T-helper 22 cell (primary cell): ENCODE measurements at regions not wholly inside any gene's neighbourhood (a gene's known extent, or its start where the extent isn't known, plus 50 kb on each side); places are given as distances from the start of the nearest gene placed in this dataset.
"Not testable (repeated sequence)": the region's sequence is repeated elsewhere in the genome, so short reads cannot be mapped to it uniquely, and the experiment has no call there.

Source experiments
- DNase-seq: peaks from one replicate; pipeline ENCODE4 v3.0.0-alpha.2; 2020; ENCODE audit warnings: low read depth

GRCh38 chr3:176190755-176191154, 1006.5 kb downstream of the TBL1XR1 start:
- no peak for DNase-seq

- no peak for DNase-seq
These were observed 1014.1 kb downstream of the TBL1XR1 start for GRCh38 chr3:176183181-176183580.

DNA sequence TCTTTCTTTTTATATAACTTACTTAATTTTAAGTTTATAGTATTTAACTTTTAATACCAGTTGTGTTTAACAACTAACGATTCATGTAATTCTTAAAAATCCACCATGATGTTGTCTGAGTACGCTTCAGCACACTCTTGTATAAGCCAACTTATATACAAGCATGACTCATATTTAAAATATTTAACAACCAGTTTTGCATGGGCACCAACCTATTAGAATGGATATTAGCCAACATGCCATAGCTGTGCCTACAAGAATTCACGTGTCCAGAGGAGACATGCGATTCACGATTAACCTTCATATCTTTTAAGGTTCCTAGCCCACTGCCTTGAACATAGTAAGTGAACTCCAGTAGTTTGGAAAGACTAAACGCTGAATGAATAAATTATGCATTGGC, 1023.2 kb downstream of the TBL1XR1 start:
- no peak for DNase-seq

- DNase-seq: no peak
These were observed 1024.8 kb downstream of the TBL1XR1 start for GRCh38 chr3:176172492-176172891.

GRCh38 chr3:176167272-176167671, 1030.0 kb downstream of the TBL1XR1 start:
- DNase-seq: no peak

DNA sequence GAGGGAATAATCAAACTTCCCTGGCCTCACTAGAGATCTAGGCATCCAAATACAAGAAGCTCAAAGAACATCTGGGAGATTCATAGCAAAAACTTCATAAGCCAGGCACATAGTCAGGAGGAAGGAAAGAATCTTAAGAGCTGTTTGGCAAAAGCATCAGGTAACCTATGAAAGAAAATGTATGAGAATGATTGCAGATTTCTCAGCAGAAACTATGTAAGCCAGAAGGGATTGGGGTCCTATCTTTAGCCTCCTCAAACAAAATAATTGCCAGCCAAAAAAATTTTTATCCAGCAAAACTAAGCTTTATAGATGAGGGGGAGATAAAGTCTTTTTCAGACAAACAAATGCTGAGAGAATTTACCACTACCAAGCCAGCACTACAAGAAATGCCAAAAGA, 1036.3 kb downstream of the TBL1XR1 start:
- DNase-seq: no peak

GRCh38 chr3:176159796-176160195, 1037.5 kb downstream of the TBL1XR1 start:
- DNase-seq: no peak

GRCh38 chr3:176155012-176155411, 1042.3 kb downstream of the TBL1XR1 start:
- no peak for DNase-seq

- DNase-seq: no peak
These were observed 1047.7 kb downstream of the TBL1XR1 start for GRCh38 chr3:176149567-176149966.

DNA sequence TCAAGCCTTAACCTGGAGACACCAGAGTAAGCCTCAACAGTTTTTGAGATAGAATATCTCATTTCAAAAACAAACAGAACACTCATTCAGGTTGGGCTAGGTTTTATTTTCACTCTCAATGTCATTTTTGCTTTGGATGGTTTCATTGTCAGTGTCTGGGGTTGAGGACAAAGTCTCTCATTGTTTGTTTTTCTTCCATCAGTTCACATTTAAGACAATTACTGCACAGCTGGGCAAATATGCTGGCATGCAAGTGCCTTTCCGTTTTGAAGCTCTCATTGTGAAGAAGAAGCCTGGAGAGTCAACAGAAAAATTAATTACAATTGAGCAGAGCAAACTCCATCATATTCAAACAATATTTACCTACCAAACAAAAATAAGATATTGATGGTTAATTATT, 1050.0 kb downstream of the TBL1XR1 start:
- DNase-seq: no peak

DNA sequence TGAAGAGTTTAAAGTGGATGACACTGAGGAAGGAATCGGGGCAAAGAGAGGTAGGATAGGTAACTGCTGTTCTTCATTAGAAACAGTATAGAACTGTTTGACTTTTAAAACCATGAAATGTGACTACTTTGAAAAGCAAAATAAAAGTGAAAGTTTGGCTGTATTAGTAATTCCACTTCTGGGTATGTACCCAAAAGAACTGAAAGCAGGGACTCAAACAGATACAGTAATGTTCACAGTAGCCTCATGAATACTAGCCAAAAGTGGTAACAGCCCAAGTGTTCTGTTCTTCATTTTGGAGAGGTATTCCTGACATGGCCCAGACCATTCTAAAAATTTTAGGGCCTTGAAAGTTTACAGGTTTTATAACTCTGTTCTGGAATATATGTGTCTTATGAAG, 1055.4 kb downstream of the TBL1XR1 start:
- no peak for DNase-seq

DNA sequence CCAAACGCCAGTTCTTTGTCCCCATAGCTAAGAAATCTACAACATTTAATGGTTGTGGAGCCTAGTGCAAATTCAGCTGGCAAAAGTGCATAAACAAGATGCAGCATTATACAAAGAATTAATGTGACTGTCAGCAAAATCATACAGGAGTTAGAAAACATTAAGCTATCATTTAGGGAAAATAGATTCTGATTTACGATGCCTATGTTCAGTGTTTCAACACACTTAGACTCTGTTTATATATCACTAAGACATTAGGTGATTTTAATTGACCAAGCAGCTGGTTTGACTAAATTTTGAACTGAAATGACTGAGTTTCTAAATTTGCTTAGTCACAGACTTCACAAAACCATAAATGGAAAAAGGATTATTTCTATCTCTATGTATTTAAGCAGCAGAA, 1076.8 kb downstream of the TBL1XR1 start:
- no peak for DNase-seq

DNA sequence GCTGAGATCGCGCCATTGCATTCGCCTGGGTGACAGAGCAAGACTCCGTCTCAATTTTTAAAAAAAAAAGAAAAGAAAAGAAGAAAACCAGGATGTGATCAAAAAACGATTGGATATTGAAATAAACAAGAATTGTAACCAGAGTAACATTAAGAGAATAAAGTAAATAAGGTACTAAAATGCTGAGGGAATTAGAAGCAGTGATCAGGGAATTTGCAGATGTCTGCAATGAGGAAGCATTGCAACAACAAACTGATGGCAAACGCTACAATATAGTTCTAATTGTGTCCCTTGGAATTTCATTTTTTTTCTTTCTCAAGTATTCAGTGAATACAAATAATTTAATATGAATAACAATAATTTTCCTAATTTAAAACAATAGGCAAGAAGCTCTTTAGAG, 1077.5 kb downstream of the TBL1XR1 start:
- no peak for DNase-seq

- no peak for DNase-seq
These were observed 1090.9 kb downstream of the TBL1XR1 start for GRCh38 chr3:176106380-176106779.

DNA sequence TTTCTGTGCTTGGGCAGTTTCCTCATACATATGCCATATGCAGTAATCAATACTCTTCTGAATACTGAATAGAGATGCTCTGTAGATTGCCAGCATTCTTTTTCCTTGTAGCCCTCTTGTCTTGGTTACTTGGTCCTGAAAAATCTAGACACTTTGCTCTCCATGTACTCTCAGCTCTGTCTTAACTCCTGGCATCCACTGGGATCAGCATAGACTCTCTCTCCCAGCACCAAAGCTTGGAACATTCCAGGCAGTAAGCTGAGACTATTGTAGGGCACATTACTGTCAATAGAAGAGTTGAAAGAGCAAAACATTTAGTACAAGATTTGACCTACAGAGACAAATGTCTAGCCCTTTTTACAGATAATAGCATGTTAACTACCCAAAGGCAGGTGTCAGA, 1100.3 kb downstream of the TBL1XR1 start:
- no peak for DNase-seq

DNA sequence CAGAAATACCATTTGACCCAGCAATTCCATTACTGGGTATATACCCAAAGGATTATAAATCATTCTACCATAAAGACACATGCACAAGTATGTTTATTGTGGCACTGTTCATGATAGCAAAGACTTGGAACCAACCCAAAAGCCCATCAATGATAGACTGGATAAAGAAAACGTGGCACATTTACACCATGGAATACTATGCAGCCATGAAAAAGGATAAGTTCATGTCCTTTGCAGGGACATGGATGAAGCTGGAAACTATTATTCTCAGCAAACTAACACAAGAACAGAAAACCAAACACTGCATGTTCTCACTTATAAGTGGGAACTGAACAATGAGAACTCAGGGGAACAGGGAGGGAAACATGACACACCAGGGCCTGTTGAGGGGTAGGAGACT, 1103.4 kb downstream of the TBL1XR1 start:
- DNase-seq: not testable (repeated sequence)

DNA sequence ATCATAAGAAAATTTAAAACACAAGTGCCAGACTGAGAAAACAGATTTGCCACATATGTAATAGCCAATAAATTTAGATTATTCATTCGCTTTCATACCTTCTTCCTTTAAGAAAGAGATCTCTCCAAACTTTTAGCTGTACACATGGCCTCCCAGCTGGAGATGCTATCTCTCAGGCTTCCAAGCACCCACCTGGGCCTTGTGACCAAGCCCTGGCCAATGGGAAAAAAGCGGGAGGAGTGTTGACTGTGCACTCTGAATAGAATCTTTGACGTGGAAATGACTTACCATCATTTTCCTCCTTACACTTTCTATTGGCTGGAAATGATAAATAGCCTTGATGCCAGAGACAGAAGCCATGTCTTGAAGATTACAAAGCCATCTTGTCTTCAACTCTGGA, 1106.6 kb downstream of the TBL1XR1 start:
- no peak for DNase-seq

DNA sequence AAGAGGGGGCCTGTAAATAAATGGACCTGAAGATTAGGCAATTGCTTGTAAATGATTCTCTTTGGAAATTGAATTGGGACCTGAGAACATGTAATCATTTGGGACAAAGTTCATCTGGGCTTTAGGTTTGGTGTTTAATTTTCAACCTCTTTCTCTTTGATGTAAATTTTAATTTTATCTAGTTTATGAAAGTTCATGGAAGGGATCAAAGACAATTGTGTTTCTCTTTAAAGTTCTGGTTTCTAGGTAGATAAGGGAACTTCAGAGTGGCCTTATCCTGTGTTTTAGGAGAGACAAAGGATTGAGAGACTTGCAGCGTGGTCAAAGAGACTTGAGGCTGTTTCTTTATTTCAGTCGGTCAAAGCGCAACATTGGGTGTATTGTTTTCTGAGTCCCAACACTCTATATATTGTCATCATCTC, 1108.3 kb downstream of the TBL1XR1 start:
- no peak for DNase-seq

GRCh38 chr3:176087066-176087697, 1110.1 kb downstream of the TBL1XR1 start:
- DNase-seq: no peak

DNA sequence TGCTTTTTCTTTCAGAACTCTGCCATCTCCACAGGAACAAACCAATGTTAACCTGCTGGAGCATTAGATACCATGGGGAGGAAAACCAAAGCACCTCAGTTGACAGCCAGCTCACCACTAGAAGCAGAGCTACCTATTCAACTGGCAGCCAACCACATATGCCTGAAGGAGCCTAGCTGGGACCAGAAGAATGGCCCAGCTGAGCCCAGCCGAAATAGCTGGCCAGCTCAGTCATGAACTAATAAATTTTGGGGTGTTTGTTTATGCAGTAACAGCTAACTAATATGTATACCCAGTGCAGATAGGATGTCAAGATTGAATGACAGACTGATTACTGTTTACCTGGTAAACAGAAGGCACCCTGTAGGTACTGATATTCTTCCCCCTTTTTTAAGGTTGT, 1117.5 kb downstream of the TBL1XR1 start:
- no peak for DNase-seq

GRCh38 chr3:176078906-176079305, 1118.4 kb downstream of the TBL1XR1 start:
- no peak for DNase-seq

GRCh38 chr3:176075491-176075890, 1121.8 kb downstream of the TBL1XR1 start:
- DNase-seq: no peak

- no peak for DNase-seq
These were observed 1122.2 kb downstream of the TBL1XR1 start for GRCh38 chr3:176075046-176075445.

GRCh38 chr3:176074096-176074495, 1123.2 kb downstream of the TBL1XR1 start:
- DNase-seq: no peak

DNA sequence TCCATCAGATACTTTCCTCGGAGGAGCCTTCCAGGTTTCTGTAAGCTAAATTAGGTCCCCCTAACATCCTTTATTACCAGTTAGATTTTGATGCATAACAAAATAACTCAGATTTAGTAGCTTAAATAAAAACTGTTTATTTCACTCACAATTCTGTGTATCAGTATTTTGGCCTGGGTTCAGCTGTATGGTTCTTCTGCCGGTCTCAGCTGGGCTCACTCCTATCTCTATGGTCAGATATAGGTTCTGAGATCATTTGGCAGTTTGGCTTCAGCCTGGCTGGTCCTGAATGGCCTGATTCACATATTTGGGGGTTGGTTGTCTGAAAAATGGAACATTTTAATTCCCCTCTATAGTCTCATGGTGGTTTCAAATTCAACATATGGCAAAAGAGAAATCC, 1125.3 kb downstream of the TBL1XR1 start:
- DNase-seq: no peak
